ENCODE measurements at regions not wholly inside any gene's neighbourhood (a gene's known extent, or its start where the extent isn't known, plus 50 kb on each side); places are given as distances from the start of the nearest gene placed in this dataset.

DNA sequence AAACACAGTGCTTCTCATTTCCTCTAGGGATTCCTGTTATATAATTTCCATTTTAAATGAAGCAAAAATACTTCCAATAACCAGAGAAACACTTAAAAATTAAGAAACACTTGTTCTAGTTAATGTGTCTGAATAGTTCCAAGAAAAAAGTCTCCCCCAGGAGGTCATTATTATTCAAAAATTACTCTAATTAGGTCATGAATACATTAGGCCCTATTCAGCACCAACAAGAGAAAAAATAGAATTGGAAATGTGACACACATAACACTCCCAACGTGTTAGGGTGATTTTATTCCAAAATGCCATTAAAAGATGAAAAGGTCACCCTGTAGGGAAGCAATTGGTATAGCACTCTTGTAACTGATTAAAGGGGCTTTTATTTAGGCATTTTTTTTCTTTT is 382.1 kb downstream of the TUSC7 start:
- DNase-seq = no peak

DNA sequence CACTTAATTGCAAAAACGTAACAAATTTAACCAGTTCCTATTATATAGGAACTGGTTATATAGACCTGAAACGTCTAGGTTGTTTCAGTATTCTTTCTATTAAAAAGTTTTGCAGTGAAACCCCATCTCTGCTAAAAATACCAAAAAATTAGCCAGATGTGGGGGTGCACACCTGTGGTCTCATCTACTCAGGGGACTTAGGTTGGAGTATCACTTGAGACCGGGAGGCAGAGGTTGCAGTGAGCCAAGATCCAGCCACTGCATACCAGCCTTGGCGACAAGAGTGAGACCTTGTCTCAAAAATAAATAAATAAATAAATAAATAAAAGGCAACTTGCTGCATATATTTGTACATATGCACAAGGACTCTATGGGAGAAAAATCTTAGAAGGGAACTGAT is 387.0 kb downstream of the TUSC7 start:
- no peak for DNase-seq

DNA sequence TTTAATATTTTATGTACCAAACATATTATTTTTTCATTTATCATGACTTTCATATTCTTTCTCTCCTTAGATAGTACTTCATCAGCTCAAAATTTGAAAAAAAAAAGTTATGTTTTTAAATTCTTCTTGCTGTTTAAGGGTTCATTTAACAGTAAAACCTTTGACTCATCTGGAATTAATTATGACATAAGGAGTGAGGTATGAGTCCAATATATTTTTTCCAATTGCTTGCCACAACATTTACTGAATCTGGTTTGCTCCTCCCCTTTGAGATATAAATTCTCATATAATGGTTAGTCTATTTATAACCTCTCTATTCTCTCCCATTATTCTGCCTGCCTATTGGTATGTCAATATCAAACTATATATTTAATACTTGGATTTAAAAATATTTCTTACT is 387.8 kb downstream of the TUSC7 start:
- no peak for DNase-seq

DNA sequence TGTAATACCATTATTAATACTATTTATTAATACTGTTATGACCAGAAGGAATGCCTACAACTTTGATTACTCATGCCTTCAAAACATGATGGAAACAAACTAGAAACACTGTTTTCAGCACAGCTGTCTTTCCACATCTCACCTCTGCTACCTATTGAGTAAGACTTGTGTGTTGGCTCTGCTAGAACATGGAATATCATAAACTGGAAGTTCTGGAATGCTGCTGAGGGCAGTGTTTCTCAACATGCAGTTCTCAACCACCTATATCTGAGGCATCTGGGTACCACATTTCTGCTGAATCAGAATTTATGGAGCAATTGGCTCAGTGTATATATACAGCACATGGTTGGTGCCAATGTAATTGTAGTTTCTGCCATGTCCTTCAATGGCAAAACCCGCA is 392.1 kb downstream of the TUSC7 start:
- no peak for DNase-seq

DNA sequence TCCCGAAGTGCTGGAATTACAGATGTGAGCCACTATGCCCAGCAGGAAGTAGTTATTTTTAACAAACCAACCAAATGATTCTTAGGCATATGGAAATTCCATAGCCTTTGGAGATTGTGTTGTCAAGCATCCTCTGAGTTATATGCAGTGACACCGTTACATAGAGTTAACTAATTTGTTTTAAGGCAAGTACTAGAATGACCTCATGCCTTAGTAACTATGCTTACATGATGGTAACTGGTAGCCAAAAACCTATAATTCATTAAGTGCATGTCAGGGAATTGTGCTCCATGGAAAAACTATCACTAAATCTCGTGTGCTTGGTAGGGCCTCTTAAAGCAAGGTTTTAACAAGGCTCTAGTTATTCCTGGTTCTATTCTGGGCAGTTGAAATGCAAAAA is 392.8 kb downstream of the TUSC7 start:
- no peak for DNase-seq

DNA sequence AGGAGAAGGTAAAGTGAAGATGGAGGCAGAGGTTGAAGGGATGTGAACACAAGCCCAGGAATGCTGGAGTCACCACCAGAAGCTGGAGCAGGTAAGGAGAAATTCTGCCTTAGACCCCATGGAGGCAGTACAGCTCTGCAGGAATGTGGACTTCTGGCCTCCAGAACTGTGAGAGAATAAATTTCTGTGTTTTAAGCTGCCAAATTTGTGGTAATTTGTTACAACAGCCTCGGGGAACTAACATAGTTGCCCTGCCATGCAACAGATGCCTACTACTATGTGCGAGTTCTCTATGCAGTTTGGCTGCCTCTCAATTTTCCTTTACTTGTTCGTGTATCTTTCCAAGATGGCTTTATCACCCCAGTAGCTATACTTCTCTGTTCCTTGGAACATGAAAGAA is 394.1 kb downstream of the TUSC7 start:
- DNase-seq = no peak

DNA sequence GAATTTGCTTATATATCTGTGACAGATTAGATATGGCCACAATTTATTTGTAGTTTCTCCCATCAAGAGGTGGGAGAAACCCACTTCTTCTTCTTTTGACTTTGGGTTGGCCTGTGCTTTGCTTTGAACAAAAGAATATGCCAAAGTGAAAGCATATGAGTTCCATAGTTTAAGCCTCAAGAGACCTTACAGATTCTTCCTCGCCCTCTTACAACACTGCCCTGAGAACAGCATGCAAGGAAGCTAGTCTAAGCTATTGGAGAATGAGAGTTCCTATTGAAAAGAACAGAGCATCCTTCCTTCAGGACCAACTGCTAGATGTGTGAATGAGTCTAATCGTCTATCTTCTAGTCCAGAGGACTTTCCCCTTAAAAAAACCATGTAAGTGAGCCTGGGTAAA is 394.8 kb downstream of the TUSC7 start:
- no peak for DNase-seq

DNA sequence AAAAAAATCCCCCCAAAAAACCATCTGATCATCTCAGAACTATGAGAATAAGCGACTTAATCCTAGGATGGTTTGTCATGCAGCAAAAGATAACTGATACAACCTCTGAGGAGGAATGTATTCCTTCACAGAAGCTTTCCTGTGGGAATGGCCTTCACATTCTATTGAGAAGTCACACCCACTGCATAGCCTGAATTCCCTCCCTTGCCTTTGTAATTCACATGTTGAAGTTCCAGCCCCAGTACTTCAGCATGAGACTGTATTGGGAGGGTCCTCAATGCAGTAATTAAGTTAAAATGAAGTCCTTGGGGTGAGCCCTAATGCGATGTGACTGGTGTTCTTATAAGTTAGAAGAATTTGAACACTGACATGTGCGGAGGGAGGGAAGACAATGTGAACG is 395.2 kb downstream of the TUSC7 start:
- DNase-seq = no peak

DNA sequence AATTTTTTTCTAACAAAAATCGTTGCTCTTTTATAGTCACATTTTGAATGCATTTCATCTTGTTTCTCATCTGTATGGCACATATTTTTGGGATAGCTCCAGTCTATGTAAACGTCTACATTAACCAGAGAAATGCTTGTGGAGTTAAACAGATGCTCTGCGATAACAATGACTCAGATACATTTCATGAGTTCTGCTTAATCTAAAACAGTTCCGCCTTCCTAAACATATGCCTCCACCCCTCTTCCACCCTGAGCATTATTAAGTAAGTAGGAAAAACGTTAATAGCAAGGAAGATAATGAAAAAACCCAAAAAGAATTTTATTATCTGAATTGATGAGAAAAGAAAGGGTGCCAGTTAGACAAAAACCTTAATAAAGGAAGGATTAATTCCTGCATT is 396.1 kb downstream of the TUSC7 start:
- no peak for DNase-seq

DNA sequence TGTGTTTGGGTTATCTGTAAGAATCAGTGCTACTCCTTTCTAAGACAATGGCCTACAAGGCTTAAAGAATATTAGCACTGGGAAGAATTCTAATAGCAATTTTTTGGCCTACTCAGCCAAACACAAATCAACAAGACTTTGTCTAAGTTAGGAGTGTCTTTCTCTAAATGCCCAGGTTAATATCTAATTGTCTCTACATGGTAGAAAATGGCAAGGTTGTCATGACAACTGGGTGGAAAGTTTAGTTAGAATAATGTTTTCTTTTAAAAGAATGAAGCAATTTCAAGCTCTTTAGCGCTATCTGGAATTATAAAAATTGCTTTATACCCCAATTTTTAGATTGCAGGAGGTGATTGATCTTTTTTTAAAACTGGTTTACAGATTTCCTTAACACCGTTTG is 396.8 kb downstream of the TUSC7 start:
- DNase-seq = no peak

DNA sequence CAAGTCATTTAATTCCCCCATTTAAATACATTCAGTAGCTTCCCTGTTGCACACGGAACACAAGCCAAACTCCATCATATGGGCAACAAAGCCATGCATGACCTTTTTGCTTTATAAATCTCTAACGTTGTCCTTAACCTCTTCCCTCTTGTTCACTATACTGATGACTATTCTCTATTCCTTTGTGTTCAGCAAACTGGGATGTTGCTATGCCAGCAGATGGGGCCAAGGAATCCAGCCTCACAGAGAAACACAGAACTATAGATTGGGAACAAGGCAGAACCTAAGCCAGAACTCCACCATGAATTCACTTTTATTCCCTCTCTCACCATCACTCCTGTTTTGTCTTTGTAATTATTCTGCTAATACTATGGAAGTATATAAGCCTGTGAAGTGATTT is 398.4 kb downstream of the TUSC7 start:
- no peak for DNase-seq

DNA sequence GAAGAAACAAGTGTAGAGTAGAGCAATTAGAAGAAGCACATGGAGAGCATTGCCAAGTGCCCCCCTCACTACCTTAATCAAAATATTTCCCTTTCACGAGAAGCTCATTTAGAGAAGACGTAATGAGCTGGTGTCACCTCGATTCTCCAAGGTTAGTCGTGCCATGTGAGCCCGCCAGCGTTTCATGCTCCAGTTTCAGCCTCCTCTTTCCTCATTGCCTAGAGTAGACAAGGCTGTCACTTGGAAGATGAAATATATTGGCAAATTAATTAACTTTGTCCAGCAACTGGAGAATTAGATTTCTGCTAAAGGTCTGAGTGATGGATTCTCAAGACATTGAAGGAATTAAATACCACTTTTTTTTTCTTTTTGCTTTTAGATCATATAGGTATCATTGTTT is 399.6 kb downstream of the TUSC7 start:
- no peak for DNase-seq

DNA sequence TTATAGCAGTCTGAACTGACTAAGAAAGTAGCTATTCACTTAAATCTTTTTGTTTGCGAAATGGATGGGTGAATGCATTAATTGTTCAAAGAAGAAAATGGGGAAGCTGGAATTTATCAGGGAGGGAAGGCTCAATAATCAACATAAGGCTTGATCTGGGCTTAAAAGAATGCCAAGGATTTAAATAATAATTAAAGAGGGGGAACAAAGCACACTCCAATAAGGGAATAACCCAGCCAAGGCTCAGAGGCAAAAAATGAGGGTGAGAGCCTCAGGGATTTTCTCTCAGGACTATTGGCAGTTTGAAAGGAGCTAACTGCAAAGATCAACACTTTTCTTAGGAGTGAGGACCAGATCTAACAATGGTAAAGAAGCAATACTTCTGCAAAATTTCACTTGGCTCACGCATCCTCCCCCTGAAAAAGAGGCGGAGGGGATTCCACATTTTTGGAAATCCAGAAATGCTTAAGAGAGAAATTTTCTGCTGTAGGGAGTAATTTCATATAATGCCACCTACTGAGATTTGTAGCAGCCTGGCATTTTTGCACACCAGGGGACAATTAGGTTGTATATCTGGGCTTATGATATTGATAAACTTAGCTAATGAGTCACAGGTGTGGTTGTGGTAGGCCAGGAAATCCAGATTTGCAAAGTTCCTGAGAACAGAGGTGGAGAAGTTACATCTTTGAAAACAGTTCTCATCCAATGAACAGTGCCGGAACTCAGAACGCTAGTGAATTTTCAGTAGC is 405.1 kb downstream of the TUSC7 start:
- DNase-seq = no peak

DNA sequence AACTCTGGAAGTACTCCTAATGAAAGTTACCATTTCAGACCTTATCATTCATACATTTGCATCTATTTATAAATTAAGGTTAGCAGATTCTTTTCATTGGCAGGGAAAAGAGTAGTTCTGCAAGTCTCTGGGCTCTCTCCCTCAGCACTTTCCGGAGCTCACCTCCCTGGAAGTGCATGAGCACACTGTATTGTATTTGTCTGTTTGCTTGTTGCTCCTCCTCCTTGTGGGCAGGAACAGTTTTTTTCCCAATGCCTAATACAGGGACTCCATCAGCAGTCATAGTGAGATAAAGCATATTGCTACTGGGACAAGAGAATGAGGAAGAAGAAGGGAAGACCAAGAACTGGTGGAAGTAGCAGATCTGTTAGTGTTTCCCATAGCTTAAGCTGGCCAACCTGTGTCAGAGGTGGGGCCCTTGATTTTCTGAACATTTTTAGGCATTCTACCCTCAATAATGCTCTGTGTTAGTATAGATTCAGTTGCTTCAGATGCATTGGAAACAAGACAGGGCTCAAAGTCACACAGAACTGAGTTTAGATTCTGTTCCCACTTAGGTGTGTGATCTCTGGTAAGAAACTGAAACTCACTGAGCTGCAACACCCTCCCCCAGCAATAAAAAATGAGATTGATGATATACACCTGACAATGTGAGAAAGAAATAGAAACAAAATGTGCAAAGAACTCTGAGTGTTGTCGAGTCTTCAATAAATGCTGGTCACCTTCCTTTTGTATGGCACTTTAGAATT is 407.8 kb downstream of the TUSC7 start:
- DNase-seq = no peak

DNA sequence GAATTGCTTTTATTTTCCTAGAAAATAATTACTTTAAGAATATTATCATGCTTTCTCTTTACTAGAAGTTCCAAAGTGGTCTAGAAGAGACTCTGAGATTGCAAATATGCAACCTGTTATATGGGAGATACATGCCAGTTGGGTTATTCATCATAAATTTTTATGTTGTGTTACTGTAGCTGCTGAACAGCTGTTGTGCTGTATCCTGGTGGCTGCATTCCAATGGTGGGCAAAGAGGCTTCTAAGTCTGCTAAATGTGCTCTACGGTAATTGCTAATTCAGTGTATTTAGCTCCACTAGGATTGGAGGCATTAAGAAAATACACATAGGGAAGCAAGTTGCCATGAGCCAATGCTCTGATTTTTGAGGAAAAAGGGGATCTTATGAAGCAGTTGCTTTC is 409.0 kb downstream of the TUSC7 start:
- DNase-seq = no peak

DNA sequence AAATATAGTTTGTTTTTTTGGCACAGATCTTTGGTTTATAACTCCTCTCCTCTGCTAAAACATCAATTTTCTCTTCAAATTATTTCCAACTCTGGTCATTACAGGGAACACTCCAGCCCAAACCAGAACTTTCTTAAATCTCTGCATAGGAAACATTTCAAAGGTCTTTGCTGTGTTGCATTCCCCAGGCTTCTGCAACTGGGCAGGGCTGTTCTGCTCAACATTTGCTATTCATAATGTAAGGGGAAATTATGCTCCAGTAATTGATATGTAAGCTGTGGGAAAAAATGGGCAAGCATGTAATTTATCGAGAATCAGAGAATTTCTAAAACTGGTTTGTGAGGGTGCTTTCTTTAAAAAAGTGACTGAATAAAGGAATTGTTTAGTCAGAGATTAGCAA is 410.4 kb downstream of the TUSC7 start:
- no peak for DNase-seq

DNA sequence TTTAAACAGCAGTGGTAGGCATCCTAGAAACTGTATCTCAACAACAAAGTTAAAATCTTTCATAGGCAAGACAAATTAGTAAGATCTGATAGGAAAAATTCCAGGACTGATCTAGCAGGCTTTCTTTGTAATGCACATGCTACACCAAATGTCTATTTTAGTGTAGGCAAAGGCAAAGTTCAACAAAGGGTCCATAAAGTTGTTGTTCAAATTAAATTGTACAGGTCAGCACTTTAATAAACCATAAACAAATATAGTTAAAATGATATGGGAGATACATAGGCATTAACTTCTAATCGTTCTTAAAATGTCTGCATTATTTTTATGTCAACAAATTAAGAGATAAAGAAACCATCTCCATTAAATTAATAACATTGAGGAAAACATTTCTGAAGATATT is 413.0 kb downstream of the TUSC7 start:
- DNase-seq = no peak

DNA sequence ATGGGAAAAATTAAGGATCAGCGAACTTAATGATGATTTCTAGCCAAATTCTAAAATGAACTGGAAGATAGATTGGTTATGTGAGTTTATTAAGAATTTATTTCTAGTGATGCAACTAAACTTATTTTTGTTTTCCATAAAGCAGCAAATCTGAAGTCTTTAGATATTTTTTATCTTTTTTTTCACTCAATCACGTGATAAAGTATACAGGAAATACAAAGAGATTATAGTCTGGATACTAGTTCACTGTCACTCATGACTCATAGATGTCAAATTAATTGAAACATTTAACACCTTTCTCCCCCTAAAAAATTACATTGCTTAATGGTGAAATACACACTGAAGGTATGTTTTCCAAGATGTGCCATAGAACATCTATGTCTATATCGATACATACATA is 416.9 kb downstream of the TUSC7 start:
- DNase-seq = no peak

DNA sequence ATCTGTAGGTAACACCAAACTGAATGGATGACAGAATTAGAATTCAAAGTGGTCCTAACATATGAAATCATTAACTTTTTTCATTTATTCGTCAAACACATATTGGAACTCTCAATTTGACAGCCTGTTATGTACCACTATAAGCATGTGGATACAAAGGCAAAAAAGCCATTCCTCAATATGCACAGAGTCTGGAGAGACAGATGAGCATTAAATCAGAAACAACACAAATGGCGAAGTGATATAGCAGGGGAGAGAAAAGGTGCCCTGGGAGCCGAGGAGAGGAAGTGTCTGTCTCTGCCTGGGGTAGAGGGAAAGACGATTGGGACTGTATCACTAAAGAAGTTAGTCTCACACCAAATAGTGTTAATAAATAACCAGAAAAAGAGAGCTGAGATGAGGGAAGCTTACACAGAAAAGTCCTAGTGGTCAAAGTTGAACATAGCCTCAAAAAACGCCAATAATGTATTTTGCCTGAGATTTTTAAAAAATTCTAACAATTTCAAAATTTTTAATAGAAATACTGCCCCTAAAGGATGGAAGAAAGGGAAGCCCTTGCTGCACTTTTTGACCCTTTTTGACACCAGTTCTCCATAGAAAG is 417.5 kb downstream of the TUSC7 start:
- no peak for DNase-seq

DNA sequence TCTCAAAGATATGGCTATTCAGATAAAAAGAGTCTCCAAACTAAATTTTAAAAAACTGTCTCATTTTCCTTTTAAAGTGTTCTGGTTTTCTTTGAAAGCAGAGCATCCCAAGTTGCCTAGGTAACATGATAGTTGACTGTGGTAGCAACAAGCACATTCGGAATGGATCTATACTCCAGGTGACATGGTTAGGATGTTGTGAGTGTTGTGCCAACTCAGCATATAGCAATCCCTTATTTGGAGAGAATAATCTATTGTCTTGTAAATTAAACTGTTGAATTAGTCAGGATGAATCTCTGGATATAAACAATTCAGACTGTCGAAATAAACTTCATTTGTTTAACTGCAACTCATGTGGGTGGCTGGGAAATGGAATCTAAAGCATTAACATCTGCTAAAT is 418.6 kb downstream of the TUSC7 start:
- DNase-seq = no peak

DNA sequence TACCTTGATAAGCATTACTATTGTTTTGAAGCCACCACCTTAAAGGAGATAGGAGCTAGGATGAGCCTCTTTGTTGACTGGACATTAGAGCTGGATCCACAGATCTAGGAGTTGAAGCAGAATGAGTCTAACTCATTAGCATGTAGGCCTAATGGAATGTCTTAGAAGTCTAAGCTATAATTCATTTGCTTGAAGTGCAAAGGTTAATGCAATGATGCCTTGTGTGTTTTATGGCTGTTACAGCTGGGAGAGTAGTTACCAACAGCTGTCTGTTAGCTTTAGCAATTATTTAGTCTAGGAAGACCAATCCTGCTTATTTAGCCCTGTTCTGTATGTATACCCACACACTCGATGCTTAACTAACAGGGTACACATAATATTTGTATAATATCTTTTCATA is 419.3 kb downstream of the TUSC7 start:
- no peak for DNase-seq

DNA sequence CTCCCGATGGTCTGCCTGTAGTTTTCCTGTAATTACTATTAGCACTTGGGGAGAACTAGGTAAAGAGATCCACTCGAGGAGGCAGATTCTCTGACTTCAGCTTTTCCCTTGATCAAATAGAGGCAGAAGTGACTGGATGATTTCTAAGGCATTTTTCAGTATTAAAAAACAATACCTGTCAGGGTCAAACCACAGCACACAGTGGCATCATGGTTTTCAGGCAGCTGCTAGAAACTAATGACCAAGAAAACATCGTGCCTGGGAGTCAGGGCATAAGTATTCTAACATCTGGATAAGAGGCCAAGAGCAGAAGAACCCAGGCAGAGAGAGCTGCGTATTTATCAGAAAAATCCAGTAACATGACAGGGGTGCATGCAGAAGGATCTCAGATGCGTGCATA is 419.9 kb downstream of the TUSC7 start:
- DNase-seq = no peak

DNA sequence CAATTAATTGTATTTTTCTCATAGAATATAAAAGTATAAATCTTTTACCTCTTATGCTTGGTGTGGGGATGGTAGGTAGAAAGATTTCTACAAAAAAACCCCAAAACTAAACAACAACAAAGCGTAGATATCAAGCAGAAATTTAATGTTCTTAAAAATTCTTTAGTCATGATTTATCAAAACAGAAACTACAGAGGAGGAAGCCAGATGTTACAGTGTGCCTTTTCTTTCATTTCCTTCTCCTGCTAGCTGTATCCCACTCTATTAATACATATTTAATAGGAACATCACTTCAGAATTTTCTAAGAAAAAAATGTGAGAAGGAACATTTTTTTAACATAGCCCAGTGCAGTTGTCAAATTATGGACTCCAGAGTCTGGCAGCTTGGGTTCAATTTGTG is 420.6 kb downstream of the TUSC7 start:
- no peak for DNase-seq

DNA sequence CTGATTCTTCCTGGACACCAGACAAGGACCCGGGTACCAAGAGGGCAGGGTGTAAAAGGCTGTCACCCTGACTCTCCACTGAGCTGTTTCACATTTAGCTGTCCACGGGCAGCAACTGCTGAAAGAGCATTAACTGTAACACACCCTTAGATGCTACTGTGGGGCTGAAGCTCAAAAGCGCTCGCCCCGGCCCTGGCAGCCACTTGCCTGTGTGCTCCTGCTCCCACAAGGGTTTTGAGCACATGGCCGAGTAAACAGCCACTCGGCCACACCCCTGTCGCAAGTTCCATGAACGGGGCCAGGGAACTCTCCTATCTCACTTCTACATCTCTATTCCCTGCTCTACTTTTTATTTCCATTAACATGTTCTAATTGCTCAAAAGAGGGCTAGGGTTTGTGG is 421.7 kb downstream of the TUSC7 start:
- DNase-seq = no peak

Data from T-helper 1 cell (primary cell).